ENCODE measurements at regions not wholly inside any gene's neighbourhood (a gene's known extent, or its start where the extent isn't known, plus 50 kb on each side); places are given as distances from the start of the nearest gene placed in this dataset.

GRCh38 chr12:97321621-97322020 lies 141.0 kb upstream of the RMST start:
- 84% methylated on average over 4 of the region's 4 CpGs for WGBS (ENCODE audit: insufficient coverage)
- CTCF ChIA-PET, result no interaction called here

GRCh38 chr12:97322388-97322787 lies 140.2 kb upstream of the RMST start:
- ChIA-PET POLR2A (no interaction called here), CTCF (no interaction called here)
- WGBS (ENCODE audit: insufficient coverage), result 100% methylated on average over 1 of the region's 4 CpGs
- H3K27me3 ChIP-seq (replicated peaks in 2 of 5; ENCODE audit: control insufficient read depth in 4 of 5, insufficient read depth in 5 of 5, low read length in 4 of 5), result peaks cover 0 to 15% (median 2%) of the 10 kb centered on the region in 5 experiments
- H3K36me3 ChIP-seq (ENCODE audit: control insufficient read depth in 4 of 4, insufficient read depth in 4 of 4, low read length in 3 of 4), result no peaks in the 10 kb centered on the region
- H3K27ac ChIP-seq (ENCODE audit: insufficient read depth in 1 of 2, low read depth in 1 of 2, low read length in 2 of 2, poor library complexity in 1 of 2, severe bottlenecking in 2 of 2), result no peak overlapping the region
- H3K4me3 ChIP-seq (ENCODE audit: control insufficient read depth in 1 of 7, extremely low read depth in 1 of 7, insufficient read depth in 4 of 7, low read depth in 2 of 7, low read length in 6 of 7), result no peak overlapping the region
- no peaks in the 10 kb centered on the region for H3K4me1 ChIP-seq (ENCODE audit: control extremely low read depth in 1 of 4, control insufficient read depth in 4 of 4, insufficient read depth in 4 of 4, low read length in 3 of 4)
- DNase-seq, result no peak
- H3K9me3 ChIP-seq (ENCODE audit: control extremely low read depth in 1 of 5, control insufficient read depth in 4 of 5, insufficient read depth in 2 of 5, low read depth in 1 of 5, low read length in 4 of 5), result no peaks in the 10 kb centered on the region

More at GRCh38 chr12:97321621-97322020, 141.0 kb upstream of the RMST start:
- Histone ChIP-seq H3K9me3 (ENCODE audit: control extremely low read depth in 1 of 5, control insufficient read depth in 4 of 5, insufficient read depth in 2 of 5, low read depth in 1 of 5, low read length in 4 of 5) (no peaks in the 10 kb centered on the region), H3K4me3 (ENCODE audit: control insufficient read depth in 1 of 7, extremely low read depth in 1 of 7, insufficient read depth in 4 of 7, low read depth in 2 of 7, low read length in 6 of 7) (no peak overlapping the region), H3K4me1 (ENCODE audit: control extremely low read depth in 1 of 4, control insufficient read depth in 4 of 4, insufficient read depth in 4 of 4, low read length in 3 of 4) (no peaks in the 10 kb centered on the region), H3K36me3 (ENCODE audit: control insufficient read depth in 4 of 4, insufficient read depth in 4 of 4, low read length in 3 of 4) (no peaks in the 10 kb centered on the region), H3K27ac (ENCODE audit: insufficient read depth in 1 of 2, low read depth in 1 of 2, low read length in 2 of 2, poor library complexity in 1 of 2, severe bottlenecking in 2 of 2) (no peak overlapping the region), H3K27me3 (replicated peaks in 2 of 5; ENCODE audit: control insufficient read depth in 4 of 5, insufficient read depth in 5 of 5, low read length in 4 of 5) (peaks cover 0 to 17% (median 2%) of the 10 kb centered on the region in 5 experiments)
- POLR2A ChIA-PET, result no interaction called here
- DNase-seq, result no peak

- Histone ChIP-seq H3K36me3 (ENCODE audit: control insufficient read depth in 4 of 4, insufficient read depth in 4 of 4, low read length in 3 of 4) (no peaks in the 10 kb centered on the region), H3K4me3 (ENCODE audit: control insufficient read depth in 1 of 7, extremely low read depth in 1 of 7, insufficient read depth in 4 of 7, low read depth in 2 of 7, low read length in 6 of 7) (no peak overlapping the region), H3K9me3 (ENCODE audit: control extremely low read depth in 1 of 5, control insufficient read depth in 4 of 5, insufficient read depth in 2 of 5, low read depth in 1 of 5, low read length in 4 of 5) (no peaks in the 10 kb centered on the region), H3K27ac (ENCODE audit: insufficient read depth in 1 of 2, low read depth in 1 of 2, low read length in 2 of 2, poor library complexity in 1 of 2, severe bottlenecking in 2 of 2) (no peak overlapping the region), H3K4me1 (ENCODE audit: control extremely low read depth in 1 of 4, control insufficient read depth in 4 of 4, insufficient read depth in 4 of 4, low read length in 3 of 4) (no peaks in the 10 kb centered on the region), H3K27me3 (replicated peaks in 2 of 5; ENCODE audit: control insufficient read depth in 4 of 5, insufficient read depth in 5 of 5, low read length in 4 of 5) (peaks cover 0 to 15% (median 2%) of the 10 kb centered on the region in 5 experiments)
- CTCF ChIA-PET, result no interaction called here
- 85% methylated on average over 4 of the region's 4 CpGs for WGBS (ENCODE audit: insufficient coverage)
- DNase-seq, result no peak
- POLR2A ChIA-PET, result no interaction called here
Observed at GRCh38 chr12:97323154-97323553, 139.4 kb upstream of the RMST start.

GRCh38 chr12:97324471-97324870 lies 138.1 kb upstream of the RMST start:
- no peaks in the 10 kb centered on the region for H3K9me3 ChIP-seq (ENCODE audit: control extremely low read depth in 1 of 5, control insufficient read depth in 4 of 5, insufficient read depth in 2 of 5, low read depth in 1 of 5, low read length in 4 of 5)
- H3K27me3 ChIP-seq (replicated peaks in 2 of 5; ENCODE audit: control insufficient read depth in 4 of 5, insufficient read depth in 5 of 5, low read length in 4 of 5), result peaks cover 0 to 15% (median 2%) of the 10 kb centered on the region in 5 experiments
- H3K4me1 ChIP-seq (ENCODE audit: control extremely low read depth in 1 of 4, control insufficient read depth in 4 of 4, insufficient read depth in 4 of 4, low read length in 3 of 4), result no peaks in the 10 kb centered on the region
- 92% methylated on average over 7 of the region's 7 CpGs for WGBS (ENCODE audit: insufficient coverage)
- ChIA-PET CTCF (no interaction called here), POLR2A (no interaction called here)
- H3K36me3 ChIP-seq (ENCODE audit: control insufficient read depth in 4 of 4, insufficient read depth in 4 of 4, low read length in 3 of 4), result no peaks in the 10 kb centered on the region
- H3K27ac ChIP-seq (ENCODE audit: insufficient read depth in 1 of 2, low read depth in 1 of 2, low read length in 2 of 2, poor library complexity in 1 of 2, severe bottlenecking in 2 of 2), result no peak overlapping the region
- H3K4me3 ChIP-seq (ENCODE audit: control insufficient read depth in 1 of 7, extremely low read depth in 1 of 7, insufficient read depth in 4 of 7, low read depth in 2 of 7, low read length in 6 of 7), result no peak overlapping the region
- DNase-seq, result no peak

- POLR2A ChIA-PET, result no interaction called here
- no peak for DNase-seq
- no peak overlapping the region for H3K4me3 ChIP-seq (ENCODE audit: control insufficient read depth in 1 of 7, extremely low read depth in 1 of 7, insufficient read depth in 4 of 7, low read depth in 2 of 7, low read length in 6 of 7)
- no peaks in the 10 kb centered on the region for H3K36me3 ChIP-seq (ENCODE audit: control insufficient read depth in 4 of 4, insufficient read depth in 4 of 4, low read length in 3 of 4)
- peaks cover 0 to 4% (median 0%) of the 10 kb centered on the region in 5 experiments for H3K27me3 ChIP-seq (replicated peaks in 2 of 5; ENCODE audit: control insufficient read depth in 4 of 5, insufficient read depth in 5 of 5, low read length in 4 of 5)
- CTCF ChIA-PET, result no interaction called here
- WGBS (ENCODE audit: insufficient coverage), result 100% methylated on average over 2 of the region's 4 CpGs
- no peak overlapping the region for H3K27ac ChIP-seq (ENCODE audit: insufficient read depth in 1 of 2, low read depth in 1 of 2, low read length in 2 of 2, poor library complexity in 1 of 2, severe bottlenecking in 2 of 2)
- H3K4me1 ChIP-seq (ENCODE audit: control extremely low read depth in 1 of 4, control insufficient read depth in 4 of 4, insufficient read depth in 4 of 4, low read length in 3 of 4), result no peaks in the 10 kb centered on the region
- no peaks in the 10 kb centered on the region for H3K9me3 ChIP-seq (ENCODE audit: control extremely low read depth in 1 of 5, control insufficient read depth in 4 of 5, insufficient read depth in 2 of 5, low read depth in 1 of 5, low read length in 4 of 5)
Observed at GRCh38 chr12:97335115-97335514, 127.5 kb upstream of the RMST start.

GRCh38 chr12:97336900-97337751 lies 125.5 kb upstream of the RMST start:
- no peaks in the 10 kb centered on the region for H3K9me3 ChIP-seq (ENCODE audit: control extremely low read depth in 1 of 5, control insufficient read depth in 4 of 5, insufficient read depth in 2 of 5, low read depth in 1 of 5, low read length in 4 of 5)
- peaks cover 0 to 4% (median 0%) of the 10 kb centered on the region in 5 experiments for H3K27me3 ChIP-seq (replicated peaks in 2 of 5; ENCODE audit: control insufficient read depth in 4 of 5, insufficient read depth in 5 of 5, low read length in 4 of 5)
- no peak overlapping the region for H3K4me3 ChIP-seq (ENCODE audit: control insufficient read depth in 1 of 7, extremely low read depth in 1 of 7, insufficient read depth in 4 of 7, low read depth in 2 of 7, low read length in 6 of 7)
- no peaks in the 10 kb centered on the region for H3K4me1 ChIP-seq (ENCODE audit: control extremely low read depth in 1 of 4, control insufficient read depth in 4 of 4, insufficient read depth in 4 of 4, low read length in 3 of 4)
- DNase-seq, result no peak
- no peak overlapping the region for H3K27ac ChIP-seq (ENCODE audit: insufficient read depth in 1 of 2, low read depth in 1 of 2, low read length in 2 of 2, poor library complexity in 1 of 2, severe bottlenecking in 2 of 2)
- no peaks in the 10 kb centered on the region for H3K36me3 ChIP-seq (ENCODE audit: control insufficient read depth in 4 of 4, insufficient read depth in 4 of 4, low read length in 3 of 4)
- ChIA-PET POLR2A (no interaction called here), CTCF (no interaction called here)
- WGBS (ENCODE audit: insufficient coverage), result 90% methylated on average over 3 of the region's 7 CpGs

- H3K4me1 ChIP-seq (ENCODE audit: control extremely low read depth in 1 of 4, control insufficient read depth in 4 of 4, insufficient read depth in 4 of 4, low read length in 3 of 4), result no peaks in the 10 kb centered on the region
- H3K36me3 ChIP-seq (ENCODE audit: control insufficient read depth in 4 of 4, insufficient read depth in 4 of 4, low read length in 3 of 4), result no peaks in the 10 kb centered on the region
- 44% methylated on average over 1 of the region's 1 CpG for WGBS (ENCODE audit: insufficient coverage)
- peaks cover 0 to 2% (median 0%) of the 10 kb centered on the region in 5 experiments for H3K27me3 ChIP-seq (replicated peaks in 2 of 5; ENCODE audit: control insufficient read depth in 4 of 5, insufficient read depth in 5 of 5, low read length in 4 of 5)
- no peak overlapping the region for H3K27ac ChIP-seq (ENCODE audit: insufficient read depth in 1 of 2, low read depth in 1 of 2, low read length in 2 of 2, poor library complexity in 1 of 2, severe bottlenecking in 2 of 2)
- H3K9me3 ChIP-seq (ENCODE audit: control extremely low read depth in 1 of 5, control insufficient read depth in 4 of 5, insufficient read depth in 2 of 5, low read depth in 1 of 5, low read length in 4 of 5), result no peaks in the 10 kb centered on the region
- ChIA-PET CTCF (no interaction called here), POLR2A (no interaction called here)
- no peak overlapping the region for H3K4me3 ChIP-seq (ENCODE audit: control insufficient read depth in 1 of 7, extremely low read depth in 1 of 7, insufficient read depth in 4 of 7, low read depth in 2 of 7, low read length in 6 of 7)
- DNase-seq, result no peak
Observed at GRCh38 chr12:97342130-97342529, 120.5 kb upstream of the RMST start.
